HG03521 (cell line): ENCODE measurements at regions not wholly inside any gene's neighbourhood (a gene's known extent, or its start where the extent isn't known, plus 50 kb on each side); places are given as distances from the start of the nearest gene placed in this dataset.

Source experiments
- ATAC-seq: cut with Tn5 transposase; IDR thresholded peaks from one replicate; pipeline ENCODE4 v1.9.1; 2021; ENCODE audit warnings: mild to moderate bottlenecking, moderate library complexity; ENCODE audit not compliant: unreplicated experiment

GRCh38 chr12:34188974-34189373 lies 166.7 kb downstream of the ALG10 start:
- ATAC-seq, result no peak

DNA sequence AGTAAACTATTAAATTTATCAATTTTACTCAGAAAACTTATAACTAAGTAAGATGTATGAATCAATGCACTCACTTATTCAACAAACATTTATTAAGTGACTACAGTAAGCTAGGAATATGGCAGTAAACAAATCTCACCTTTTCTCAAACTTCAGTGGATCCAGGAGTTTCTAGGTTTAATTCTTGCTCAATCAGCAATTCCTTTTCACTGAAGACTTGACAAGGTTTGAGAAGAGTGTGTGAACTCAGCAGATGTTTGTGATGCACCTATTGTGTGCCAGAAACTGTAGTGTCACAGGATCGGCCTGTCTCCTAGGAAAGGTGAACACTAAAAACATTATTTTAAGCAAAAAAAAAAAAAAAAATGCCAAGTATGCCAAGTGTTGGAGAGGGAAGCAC lies 167.8 kb downstream of the ALG10 start:
- ATAC-seq, result no peak

- ATAC-seq, result no peak
These were observed 176.6 kb downstream of the ALG10 start for GRCh38 chr12:34198924-34199323.

DNA sequence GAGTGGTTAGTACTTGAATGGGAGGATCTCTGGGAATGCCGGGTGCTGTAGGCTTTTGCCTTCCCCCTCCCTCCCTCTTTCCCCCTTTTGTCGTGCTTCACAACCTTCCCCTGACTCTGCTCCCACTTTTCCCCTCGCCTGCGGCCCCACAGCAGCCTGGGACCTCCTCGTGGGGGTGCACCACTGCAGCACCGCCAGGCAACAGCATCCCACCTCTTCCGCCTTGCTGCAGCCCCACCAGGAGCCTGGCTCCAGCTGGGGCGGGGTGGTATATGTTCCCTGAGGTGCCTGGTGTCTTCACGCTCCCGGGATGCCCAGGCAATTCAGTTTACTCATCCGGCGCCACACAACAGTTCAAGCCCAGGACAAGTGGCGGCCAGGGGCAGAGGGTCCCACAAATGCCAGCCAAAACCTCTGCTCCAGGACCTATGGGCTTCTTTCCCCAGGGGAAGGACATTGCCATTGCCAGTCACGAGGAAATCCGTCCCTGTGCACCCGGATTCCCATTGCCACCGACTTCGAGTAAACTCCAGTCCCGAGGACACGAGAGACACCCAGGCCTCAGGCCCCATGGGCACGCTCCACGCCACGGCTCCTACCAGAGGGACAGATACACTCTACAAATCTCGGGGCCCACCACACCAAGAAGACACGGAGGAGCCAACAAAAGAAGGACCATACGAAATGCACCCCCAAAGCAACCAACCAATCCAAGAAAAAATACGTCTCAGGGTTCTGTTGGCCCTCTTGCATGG lies 181.7 kb downstream of the ALG10 start:
- ATAC-seq, result no peak

- no peak for ATAC-seq
These were observed 182.6 kb downstream of the ALG10 start for GRCh38 chr12:34204830-34205285.

DNA sequence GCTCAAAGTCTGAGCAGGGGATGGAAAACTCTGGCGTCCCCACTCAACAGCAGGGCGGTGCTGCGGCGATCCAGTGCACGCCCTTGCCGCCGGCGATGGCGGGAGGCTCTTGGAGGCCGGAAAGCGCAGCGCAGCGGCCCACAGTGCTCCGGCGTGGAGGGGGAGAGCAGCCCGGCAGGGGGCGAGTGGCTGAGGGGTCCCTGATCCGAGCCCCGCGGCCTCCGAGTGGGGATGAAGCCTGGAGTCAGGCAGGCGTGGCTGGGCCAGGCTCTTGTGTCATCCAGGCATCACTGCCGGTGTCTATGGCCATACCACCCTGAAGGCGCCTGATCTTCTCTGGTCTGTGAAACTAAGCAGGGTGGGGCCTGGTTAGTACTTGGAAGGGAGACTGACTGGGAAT lies 183.1 kb downstream of the ALG10 start:
- ATAC-seq, result no peak

GRCh38 chr12:34206061-34206785 lies 183.9 kb downstream of the ALG10 start:
- ATAC-seq, result no peak

- no peak for ATAC-seq
These were observed 185.6 kb downstream of the ALG10 start for GRCh38 chr12:34207858-34208257.

- no peak for ATAC-seq
These were observed 186.3 kb downstream of the ALG10 start for GRCh38 chr12:34208331-34209258.

DNA sequence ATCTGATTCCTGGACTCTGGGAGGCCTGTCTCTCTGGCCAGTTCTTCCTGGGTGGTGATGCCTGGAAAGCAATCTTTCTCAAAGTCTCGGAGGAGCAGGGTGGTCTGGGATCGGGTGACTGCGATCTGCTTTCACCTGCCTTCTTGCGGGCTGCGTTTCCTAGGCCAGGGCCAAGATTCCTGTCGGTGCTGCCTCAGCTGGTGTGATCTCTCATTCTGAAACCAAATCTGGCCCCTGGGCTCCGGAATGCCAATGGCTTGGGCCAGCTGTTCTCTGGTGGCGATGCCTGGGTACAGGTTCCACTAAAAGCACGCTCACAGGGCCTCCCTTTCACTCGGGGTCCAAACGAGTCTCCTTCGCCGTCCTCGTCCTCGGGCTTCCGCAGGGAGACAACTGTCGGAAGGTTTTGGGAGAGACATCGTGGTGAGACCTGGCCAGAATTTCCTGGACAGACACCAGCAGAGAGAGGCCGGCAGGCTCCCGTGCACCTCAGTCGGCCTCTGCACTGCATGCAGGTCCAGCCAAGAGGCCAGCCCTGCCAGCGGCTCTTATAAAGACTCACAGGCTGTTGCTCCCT lies 187.1 kb downstream of the ALG10 start:
- no peak for ATAC-seq

- ATAC-seq, result no peak
These were observed 187.9 kb downstream of the ALG10 start for GRCh38 chr12:34210183-34210582.

- ATAC-seq, result no peak
These were observed 188.6 kb downstream of the ALG10 start for GRCh38 chr12:34210689-34211530.

GRCh38 chr12:34212651-34213050 lies 190.4 kb downstream of the ALG10 start:
- no peak for ATAC-seq

- no peak for ATAC-seq
These were observed 191.7 kb downstream of the ALG10 start for GRCh38 chr12:34214011-34214410.

DNA sequence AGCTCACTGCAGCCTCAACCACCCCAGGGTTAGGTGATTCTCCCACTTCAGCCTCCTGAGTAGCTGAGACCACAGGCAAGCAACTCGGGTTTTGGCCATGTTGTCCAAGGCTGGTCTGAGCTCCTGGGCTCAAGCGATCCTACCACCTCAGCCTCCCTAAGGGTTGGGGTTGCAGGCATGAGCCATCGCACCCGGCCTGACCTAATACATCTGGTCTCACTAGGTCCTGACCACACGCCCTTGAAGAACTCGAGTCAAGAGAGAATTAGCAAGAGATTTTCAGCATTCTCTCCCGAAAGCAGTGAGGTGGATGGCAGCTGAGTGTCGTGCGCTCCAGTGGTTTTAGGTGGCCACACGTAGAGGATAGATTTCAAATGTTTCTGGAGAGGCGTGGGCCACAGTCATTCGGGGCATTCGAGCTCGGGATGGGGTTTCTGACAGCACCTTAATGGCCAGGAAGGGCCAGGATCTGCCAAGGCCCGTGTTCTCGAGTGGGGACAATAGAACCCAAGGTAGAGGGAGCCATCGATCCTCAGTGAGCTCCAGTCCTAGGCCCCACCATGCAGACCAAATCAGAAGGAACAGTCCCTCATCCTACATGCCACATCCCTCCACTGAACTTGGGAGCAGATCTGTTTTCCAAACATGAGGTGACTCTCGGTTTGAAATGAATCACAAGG lies 193.1 kb downstream of the ALG10 start:
- no peak for ATAC-seq

- no peak for ATAC-seq
These were observed 193.6 kb downstream of the ALG10 start for GRCh38 chr12:34215893-34216285.

DNA sequence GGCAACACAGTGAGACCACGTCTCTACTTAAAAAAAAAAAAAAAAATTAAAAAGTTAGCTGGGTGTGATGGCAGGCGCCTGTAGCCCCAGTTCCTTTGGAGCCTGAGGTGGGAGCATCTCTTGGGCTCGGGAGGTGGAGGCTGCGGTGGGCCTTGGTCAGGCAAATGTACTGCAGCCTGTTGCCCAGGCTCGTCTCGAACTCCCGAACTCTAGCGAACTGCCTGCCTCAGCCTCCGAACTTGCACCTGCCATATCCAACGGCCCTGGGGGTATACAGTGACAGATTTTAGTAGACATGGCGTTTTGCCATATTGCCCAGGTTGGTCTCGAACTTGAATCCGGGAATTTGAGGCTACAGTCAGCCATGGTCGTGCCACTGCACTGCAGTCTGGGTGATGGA lies 195.4 kb downstream of the ALG10 start:
- no peak for ATAC-seq

- peak; percentile 74 for ATAC-seq
These were observed 196.1 kb downstream of the ALG10 start for GRCh38 chr12:34218193-34219045.
